Ishikawa (cell line): ENCODE measurements at regions not wholly inside any gene's neighbourhood (a gene's known extent, or its start where the extent isn't known, plus 50 kb on each side); places are given as distances from the start of the nearest gene placed in this dataset.

Experiments
- CEBPB ChIP-seq: IDR thresholded peaks from 2 replicates; pipeline ENCODE4 v1.6.1; 2012
- CREB1 ChIP-seq: IDR thresholded peaks from 2 replicates; pipeline ENCODE4 v1.6.1; 2012; ENCODE audit warnings: low read depth
- EGR1 ChIP-seq: IDR thresholded peaks from 2 replicates; pipeline ENCODE4 v1.6.1; 2012
- EP300 ChIP-seq: IDR thresholded peaks from 2 replicates; pipeline ENCODE4 v1.6.1; 2012; ENCODE audit warnings: borderline replicate concordance
- FOXM1 ChIP-seq: IDR thresholded peaks from 2 replicates; pipeline ENCODE4 v1.6.1; 2012; ENCODE audit warnings: low read depth, borderline replicate concordance
- MAX ChIP-seq: IDR thresholded peaks from 2 replicates; pipeline ENCODE4 v1.6.1; 2012
- NFIC ChIP-seq: IDR thresholded peaks from 2 replicates; pipeline ENCODE4 v1.6.1; 2012
- RAD21 ChIP-seq: IDR thresholded peaks from 2 replicates; pipeline ENCODE4 v1.6.1; 2012; ENCODE audit warnings: low read depth
- REST ChIP-seq: IDR thresholded peaks from 2 replicates; pipeline ENCODE4 v1.6.1; 2012; ENCODE audit warnings: low read depth, mild to moderate bottlenecking
- TAF1 ChIP-seq: IDR thresholded peaks from 2 replicates; pipeline ENCODE4 v1.6.1; 2012; ENCODE audit warnings: low read depth, mild to moderate bottlenecking
- TCF12 ChIP-seq: IDR thresholded peaks from 2 replicates; pipeline ENCODE4 v1.6.1; 2012; ENCODE audit warnings: low read depth
- TEAD4 ChIP-seq: IDR thresholded peaks from 2 replicates; pipeline ENCODE4 v1.6.1; 2012
- USF1 ChIP-seq: IDR thresholded peaks from 2 replicates; pipeline ENCODE4 v1.6.1; 2012
- YY1 ChIP-seq: IDR thresholded peaks from 2 replicates; pipeline ENCODE4 v1.6.1; 2012; ENCODE audit warnings: low read depth
- ZBTB7A ChIP-seq: IDR thresholded peaks from 2 replicates; pipeline ENCODE4 v1.6.1; 2012; ENCODE audit warnings: low read depth

- no peak for TF ChIP-seq TCF12
- no peak for TF ChIP-seq EGR1
- TF ChIP-seq EP300 = no peak
- TF ChIP-seq MAX = no peak
These were observed 219.3 kb upstream of the OSR1 start for GRCh38 chr2:19577723-19578122.

GRCh38 chr2:19576411-19576810 is 218.0 kb upstream of the OSR1 start:
- TF ChIP-seq USF1 (no peak), TAF1 (no peak), TEAD4 (no peak), YY1 (no peak), EGR1 (no peak)

GRCh38 chr2:19575641-19576040 is 217.2 kb upstream of the OSR1 start:
- TF ChIP-seq EP300 (no peak), MAX (no peak), NFIC (no peak), REST (no peak), CEBPB (no peak), TEAD4 (no peak), YY1 (no peak)

GRCh38 chr2:19574778-19575260 is 216.4 kb upstream of the OSR1 start:
- TF ChIP-seq NFIC = no peak
- TF ChIP-seq REST = no peak
- TF ChIP-seq CREB1 = no peak

- TF ChIP-seq CREB1 = no peak
- no peak for TF ChIP-seq CEBPB
- no peak for TF ChIP-seq TAF1
- TF ChIP-seq REST = no peak
- TF ChIP-seq TEAD4 = no peak
- no peak for TF ChIP-seq TCF12
- no peak for TF ChIP-seq MAX
- no peak for TF ChIP-seq EP300
- no peak for TF ChIP-seq USF1
- no peak for TF ChIP-seq YY1
- no peak for TF ChIP-seq NFIC
- TF ChIP-seq ZBTB7A = no peak
- no peak for TF ChIP-seq FOXM1
- no peak for TF ChIP-seq EGR1
- TF ChIP-seq RAD21 = no peak
These were observed 215.4 kb upstream of the OSR1 start for GRCh38 chr2:19573784-19574183.

- no peak for TF ChIP-seq NFIC
These were observed 213.3 kb upstream of the OSR1 start for GRCh38 chr2:19571773-19572172.
